GM19351 (cell line): ENCODE measurements at regions not wholly inside any gene's neighbourhood (a gene's known extent, or its start where the extent isn't known, plus 50 kb on each side); places are given as distances from the start of the nearest gene placed in this dataset.
"Not testable (repeated sequence)": the region's sequence is repeated elsewhere in the genome, so short reads cannot be mapped to it uniquely, and the experiment has no call there.

Experiments used
- ATAC-seq: cut with Tn5 transposase; IDR thresholded peaks from one replicate; pipeline ENCODE4 v1.9.1; 2021; ENCODE audit warnings: mild to moderate bottlenecking, moderate library complexity; ENCODE audit not compliant: unreplicated experiment

- ATAC-seq = peak; percentile 48
These were observed 86.8 kb upstream of the ADORA2B start for GRCh38 chr17:15858082-15858481.

DNA sequence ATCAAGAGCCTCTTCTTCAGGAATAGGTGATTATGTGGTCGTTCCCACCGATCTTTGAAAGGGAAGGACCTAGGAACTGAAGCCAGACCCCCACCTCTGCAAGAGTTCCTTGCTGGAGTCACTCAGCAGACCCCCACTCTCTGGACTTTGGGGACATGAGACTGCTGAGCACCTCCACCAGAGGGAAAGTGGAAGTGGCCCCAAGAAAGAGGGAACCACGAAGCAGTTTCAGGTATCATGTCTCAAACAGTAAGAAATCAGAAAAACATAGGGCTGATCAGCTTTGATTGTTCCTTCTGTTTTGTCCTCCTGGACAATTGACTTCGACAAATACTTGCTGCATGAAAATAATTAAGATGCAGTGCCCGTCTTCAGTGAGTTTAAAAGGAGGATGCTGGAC, 84.2 kb upstream of the ADORA2B start:
- peak; percentile 77 for ATAC-seq

- not testable (repeated sequence) for ATAC-seq
These were observed 80.9 kb upstream of the ADORA2B start for GRCh38 chr17:15864061-15864460.

- not testable (repeated sequence) for ATAC-seq
These were observed 80.5 kb upstream of the ADORA2B start for GRCh38 chr17:15864472-15864871.

GRCh38 chr17:15866015-15866414, 78.9 kb upstream of the ADORA2B start:
- ATAC-seq = not testable (repeated sequence)

GRCh38 chr17:15867331-15867730, 77.6 kb upstream of the ADORA2B start:
- ATAC-seq = not testable (repeated sequence)

DNA sequence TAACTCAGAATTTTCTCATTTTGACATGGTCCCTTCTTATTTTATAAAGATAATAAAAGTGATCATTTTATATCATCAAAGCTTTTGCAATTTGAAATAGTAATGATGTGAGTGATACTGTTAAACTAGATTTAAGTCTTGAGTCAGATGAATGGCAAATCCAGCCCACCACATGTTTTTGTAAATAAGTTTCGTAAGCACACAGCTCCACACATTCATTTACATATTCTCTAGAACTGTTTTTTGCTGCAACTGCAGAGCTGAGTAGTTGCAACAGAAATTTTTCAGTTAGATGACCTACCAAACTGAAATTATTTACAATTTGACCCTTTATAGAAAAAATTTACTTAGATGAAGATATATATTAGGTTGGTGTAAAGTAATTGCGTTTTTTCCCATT, 75.1 kb upstream of the ADORA2B start:
- ATAC-seq = not testable (repeated sequence)

GRCh38 chr17:15872677-15873076, 72.3 kb upstream of the ADORA2B start:
- not testable (repeated sequence) for ATAC-seq

GRCh38 chr17:15877882-15878500, 66.9 kb upstream of the ADORA2B start:
- ATAC-seq = not testable (repeated sequence)

DNA sequence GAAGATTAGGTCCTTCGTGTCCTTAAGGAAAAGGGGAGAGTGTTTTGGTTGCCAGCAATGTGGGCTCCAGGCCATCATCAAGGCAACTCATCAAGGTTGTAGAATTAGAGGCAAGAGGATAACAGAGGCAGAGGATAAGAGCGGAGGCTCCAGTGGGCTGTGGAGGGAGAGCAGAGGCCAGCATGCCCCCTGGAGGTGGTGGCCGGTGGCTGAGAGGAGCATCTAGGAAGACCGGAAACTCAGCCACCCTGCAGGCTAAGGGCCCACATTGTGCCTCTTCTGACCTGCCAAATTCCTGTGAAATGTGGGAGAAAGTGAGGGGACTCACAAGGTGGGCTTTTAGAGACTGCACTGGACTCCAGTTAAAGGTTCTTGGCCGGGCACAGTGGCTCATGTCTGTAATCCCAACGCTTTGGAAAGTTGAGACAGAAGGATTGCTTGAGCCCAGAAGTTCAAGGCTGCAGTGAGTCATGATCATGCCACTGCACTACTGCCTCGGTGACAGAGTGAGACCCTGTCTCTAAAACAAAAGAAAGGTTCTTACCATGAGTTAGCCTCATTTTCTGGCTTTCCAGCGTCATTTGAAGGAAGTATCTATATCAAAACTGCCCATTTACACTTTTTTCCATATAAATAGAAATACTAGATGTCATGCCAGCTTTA, 62.7 kb upstream of the ADORA2B start:
- no peak for ATAC-seq

- ATAC-seq = no peak
These were observed 62.2 kb upstream of the ADORA2B start for GRCh38 chr17:15882777-15883176.

- no peak for ATAC-seq
These were observed 61.3 kb upstream of the ADORA2B start for GRCh38 chr17:15883617-15884111.

DNA sequence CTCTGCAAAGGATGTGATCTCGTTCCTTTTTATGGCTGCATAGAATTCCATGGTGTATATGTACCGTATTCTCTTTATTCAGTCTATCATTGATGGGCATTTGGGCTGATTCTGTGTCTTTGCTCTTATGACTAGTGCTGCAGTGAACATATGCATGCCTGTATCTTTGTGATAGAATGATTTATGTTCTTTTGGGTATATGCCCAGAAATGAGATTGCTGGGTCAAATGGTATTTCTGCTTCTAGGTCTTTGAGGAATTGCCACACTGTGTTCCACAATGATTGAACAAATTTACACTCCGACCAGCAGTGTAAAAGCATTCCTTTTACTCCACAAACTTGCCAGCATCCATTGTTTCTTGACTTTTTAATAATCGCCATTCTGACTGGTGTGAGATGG, 60.2 kb upstream of the ADORA2B start:
- no peak for ATAC-seq

DNA sequence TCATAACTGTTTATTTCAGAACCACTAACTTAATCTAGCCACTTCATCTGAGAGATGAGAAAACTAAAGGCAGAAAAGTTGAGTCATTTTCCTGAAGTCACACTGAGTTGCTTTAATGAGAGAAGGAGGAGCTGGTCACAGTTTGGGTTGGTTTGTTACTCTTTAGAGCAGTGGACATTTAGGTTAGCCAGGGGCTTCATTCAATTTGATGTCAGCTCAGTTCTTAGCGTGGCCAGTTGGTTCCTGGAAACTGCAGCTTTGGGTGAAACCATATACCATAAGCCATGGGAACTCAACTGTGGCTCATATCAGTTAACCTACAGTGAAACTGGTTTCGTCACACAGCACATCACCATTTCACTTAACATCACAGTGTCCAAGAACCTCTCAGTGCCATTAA, 59.2 kb upstream of the ADORA2B start:
- ATAC-seq = no peak

DNA sequence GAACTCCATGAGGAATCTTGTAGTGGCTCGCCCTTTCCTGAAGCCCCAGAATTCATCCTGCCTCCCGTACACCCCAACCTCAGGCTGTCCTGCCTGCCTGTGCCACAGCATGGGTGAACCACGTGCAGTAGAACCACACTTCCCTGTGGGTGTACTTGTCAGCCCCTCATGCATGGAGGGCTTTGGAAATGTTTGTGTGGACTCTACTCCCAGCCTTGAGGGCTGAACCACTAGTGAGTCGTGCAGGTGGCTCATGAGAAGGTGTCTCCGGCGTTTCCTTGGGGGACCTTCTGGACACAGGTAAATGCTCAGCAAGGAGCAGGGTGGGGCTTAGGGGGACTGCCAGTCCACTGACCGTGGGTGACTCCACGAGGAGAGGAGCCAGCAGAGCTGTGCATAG, 58.7 kb upstream of the ADORA2B start:
- no peak for ATAC-seq

DNA sequence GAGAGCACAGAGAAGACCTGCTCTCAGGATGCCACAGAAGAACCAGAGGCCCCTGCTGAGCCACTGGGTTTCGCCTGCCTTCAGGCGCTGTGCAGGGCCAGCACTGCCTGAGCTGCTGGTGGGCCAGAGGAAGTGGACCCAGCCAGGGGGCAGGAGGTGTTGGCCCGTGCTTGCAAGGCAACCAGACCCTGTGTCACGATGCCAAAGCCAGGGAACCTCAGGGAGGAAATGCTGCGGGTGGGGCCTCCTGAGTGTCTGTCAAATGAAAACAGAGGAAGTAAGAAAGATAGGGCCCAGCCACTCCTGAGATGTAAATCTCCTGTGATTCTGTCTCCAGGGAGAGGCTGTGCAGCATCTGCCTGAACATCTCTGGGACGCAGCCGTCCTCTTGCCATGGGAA, 58.1 kb upstream of the ADORA2B start:
- no peak for ATAC-seq

DNA sequence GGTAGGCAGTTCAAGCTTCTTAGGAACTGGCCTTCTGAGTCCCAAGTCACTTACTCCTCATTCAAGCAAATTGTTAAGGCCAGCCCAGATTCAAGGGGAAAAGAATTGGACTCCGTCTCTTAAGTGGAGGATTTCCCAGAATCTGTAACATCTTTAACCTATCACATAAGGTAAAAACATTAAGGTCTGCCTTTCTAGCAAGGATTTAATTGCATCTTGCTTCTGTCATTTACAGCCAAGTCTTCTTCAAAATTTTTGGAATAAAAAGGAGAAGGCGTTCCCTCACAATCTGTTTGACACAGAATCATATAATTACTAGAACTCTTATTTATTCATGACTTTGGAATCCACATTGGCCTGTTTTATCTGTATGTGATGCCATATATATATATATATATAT, 56.5 kb upstream of the ADORA2B start:
- ATAC-seq = no peak

- ATAC-seq = no peak
These were observed 54.5 kb upstream of the ADORA2B start for GRCh38 chr17:15890279-15890892.

DNA sequence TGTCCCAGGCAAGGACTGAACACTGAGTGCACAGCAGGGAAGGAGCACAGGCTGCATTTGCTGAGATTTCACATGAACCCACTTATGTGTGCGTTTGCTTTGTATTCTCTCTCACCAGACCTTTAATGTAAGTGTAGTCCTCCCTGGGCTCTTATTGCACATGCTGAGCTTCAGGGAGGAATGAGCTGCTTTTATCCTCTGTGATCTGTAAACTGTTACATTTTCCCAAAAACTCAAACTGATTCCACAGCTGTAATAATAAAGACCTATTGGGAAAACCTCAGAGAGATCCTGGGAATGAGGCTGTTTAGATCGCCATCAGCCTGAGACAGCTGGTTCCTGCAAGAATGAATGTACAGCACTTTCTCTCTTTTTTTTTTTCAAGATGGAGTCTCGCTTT, 53.6 kb upstream of the ADORA2B start:
- no peak for ATAC-seq

- no peak for ATAC-seq
These were observed 52.7 kb upstream of the ADORA2B start for GRCh38 chr17:15892244-15892643.

- no peak for ATAC-seq
These were observed 51.9 kb upstream of the ADORA2B start for GRCh38 chr17:15892731-15893657.
